22Rv1 (cell line): ENCODE measurements at regions not wholly inside any gene's neighbourhood (a gene's known extent, or its start where the extent isn't known, plus 50 kb on each side); places are given as distances from the start of the nearest gene placed in this dataset.

ENCODE experiments used
- ZFX ChIP-seq: fragments of 450-650 bp; IDR thresholded peaks from 2 replicates; pipeline ENCODE4 v1.6.1; 2017; ENCODE audit warnings: antibody characterized with exemption, borderline replicate concordance
- TF ChIP-seq, protein P1 (sequence below): fragments of 450-650 bp; IDR thresholded peaks from 2 replicates; pipeline ENCODE4 v1.5.1; 2017; ENCODE audit warnings: mild to moderate bottlenecking

DNA sequence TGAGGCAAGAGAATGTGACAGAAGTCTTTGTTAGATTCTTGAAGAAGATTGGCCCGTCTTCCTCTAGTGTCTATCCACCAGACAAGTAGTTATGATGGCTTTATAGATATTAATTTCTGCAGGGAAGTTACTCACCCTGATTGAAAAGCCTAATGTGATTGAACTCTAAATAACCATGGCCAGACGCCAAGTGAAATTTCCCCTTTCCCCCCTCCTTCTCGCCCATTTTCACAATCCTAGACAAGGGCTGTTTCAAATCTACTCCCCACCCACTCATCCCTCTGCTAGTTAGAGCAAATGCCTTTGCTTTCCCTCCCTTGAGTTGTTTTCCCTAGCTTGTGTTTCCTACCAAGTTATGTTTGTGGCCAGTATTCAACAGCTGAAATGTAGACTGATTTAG, 182.5 kb downstream of the TMEM167A start:
- TF ChIP-seq, protein P1, sequence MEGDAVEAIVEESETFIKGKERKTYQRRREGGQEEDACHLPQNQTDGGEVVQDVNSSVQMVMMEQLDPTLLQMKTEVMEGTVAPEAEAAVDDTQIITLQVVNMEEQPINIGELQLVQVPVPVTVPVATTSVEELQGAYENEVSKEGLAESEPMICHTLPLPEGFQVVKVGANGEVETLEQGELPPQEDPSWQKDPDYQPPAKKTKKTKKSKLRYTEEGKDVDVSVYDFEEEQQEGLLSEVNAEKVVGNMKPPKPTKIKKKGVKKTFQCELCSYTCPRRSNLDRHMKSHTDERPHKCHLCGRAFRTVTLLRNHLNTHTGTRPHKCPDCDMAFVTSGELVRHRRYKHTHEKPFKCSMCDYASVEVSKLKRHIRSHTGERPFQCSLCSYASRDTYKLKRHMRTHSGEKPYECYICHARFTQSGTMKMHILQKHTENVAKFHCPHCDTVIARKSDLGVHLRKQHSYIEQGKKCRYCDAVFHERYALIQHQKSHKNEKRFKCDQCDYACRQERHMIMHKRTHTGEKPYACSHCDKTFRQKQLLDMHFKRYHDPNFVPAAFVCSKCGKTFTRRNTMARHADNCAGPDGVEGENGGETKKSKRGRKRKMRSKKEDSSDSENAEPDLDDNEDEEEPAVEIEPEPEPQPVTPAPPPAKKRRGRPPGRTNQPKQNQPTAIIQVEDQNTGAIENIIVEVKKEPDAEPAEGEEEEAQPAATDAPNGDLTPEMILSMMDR, result no peak
- no peak for TF ChIP-seq ZFX
